ENCODE measurements at regions not wholly inside any gene's neighbourhood (a gene's known extent, or its start where the extent isn't known, plus 50 kb on each side); places are given as distances from the start of the nearest gene placed in this dataset.

DNA sequence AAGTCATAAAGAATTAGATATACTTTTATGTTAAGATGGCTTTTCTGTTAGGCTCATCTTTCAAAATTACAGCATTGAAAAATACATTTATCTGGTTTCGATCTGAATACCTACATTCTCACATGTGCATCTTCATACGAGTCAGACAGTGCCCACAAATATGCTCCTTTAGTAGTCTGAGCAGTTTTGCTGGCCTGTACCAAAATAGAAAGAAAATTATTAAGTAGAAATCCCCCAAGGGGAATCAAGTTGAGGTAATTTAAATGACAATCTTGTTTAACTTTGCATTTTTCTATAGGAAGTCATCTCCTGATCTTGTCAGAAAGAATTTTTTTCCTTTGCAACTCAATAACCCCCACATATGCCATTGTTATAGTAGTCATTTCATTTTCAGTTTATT is 287.4 kb upstream of the SEMA3D start:
- TF ChIP-seq, protein P1, sequence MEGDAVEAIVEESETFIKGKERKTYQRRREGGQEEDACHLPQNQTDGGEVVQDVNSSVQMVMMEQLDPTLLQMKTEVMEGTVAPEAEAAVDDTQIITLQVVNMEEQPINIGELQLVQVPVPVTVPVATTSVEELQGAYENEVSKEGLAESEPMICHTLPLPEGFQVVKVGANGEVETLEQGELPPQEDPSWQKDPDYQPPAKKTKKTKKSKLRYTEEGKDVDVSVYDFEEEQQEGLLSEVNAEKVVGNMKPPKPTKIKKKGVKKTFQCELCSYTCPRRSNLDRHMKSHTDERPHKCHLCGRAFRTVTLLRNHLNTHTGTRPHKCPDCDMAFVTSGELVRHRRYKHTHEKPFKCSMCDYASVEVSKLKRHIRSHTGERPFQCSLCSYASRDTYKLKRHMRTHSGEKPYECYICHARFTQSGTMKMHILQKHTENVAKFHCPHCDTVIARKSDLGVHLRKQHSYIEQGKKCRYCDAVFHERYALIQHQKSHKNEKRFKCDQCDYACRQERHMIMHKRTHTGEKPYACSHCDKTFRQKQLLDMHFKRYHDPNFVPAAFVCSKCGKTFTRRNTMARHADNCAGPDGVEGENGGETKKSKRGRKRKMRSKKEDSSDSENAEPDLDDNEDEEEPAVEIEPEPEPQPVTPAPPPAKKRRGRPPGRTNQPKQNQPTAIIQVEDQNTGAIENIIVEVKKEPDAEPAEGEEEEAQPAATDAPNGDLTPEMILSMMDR (IDR thresholded peaks at IDR 0.05), result no peak
- no peak for TF ChIP-seq POLR2A (IDR thresholded peaks at IDR 0.05)

Measured in breast epithelium (tissue), 3 donors.